Right lobe of liver (tissue), 4 donors: ENCODE measurements at regions not wholly inside any gene's neighbourhood (a gene's known extent, or its start where the extent isn't known, plus 50 kb on each side); places are given as distances from the start of the nearest gene placed in this dataset.

Source experiments
- POLR2A ChIP-seq: fragments of 450-650 bp; IDR thresholded peaks from one replicate; pipeline ENCODE4 v1.6.1; 2017; ENCODE audit warnings: antibody characterized with exemption, mild to moderate bottlenecking
- TF ChIP-seq, protein P1 (sequence below), 4 donors: fragments of 200-600 bp in 3 of 4; fragments of 450-650 bp in 1 of 4; IDR thresholded peaks; one replicate each; pipeline versions ENCODE4 v1.5.1 to v1.8.0; 2016 to 2022; ENCODE audit warnings: antibody characterized with exemption in 4 of 4, mild to moderate bottlenecking in 2 of 4
- donor health status: DM: no; HTN: no; CAD: no.
- donor health status: DM: no; HTN: no; CAD: no.
- donor health status: DM: no; HTN: yes; CAD: no.

DNA sequence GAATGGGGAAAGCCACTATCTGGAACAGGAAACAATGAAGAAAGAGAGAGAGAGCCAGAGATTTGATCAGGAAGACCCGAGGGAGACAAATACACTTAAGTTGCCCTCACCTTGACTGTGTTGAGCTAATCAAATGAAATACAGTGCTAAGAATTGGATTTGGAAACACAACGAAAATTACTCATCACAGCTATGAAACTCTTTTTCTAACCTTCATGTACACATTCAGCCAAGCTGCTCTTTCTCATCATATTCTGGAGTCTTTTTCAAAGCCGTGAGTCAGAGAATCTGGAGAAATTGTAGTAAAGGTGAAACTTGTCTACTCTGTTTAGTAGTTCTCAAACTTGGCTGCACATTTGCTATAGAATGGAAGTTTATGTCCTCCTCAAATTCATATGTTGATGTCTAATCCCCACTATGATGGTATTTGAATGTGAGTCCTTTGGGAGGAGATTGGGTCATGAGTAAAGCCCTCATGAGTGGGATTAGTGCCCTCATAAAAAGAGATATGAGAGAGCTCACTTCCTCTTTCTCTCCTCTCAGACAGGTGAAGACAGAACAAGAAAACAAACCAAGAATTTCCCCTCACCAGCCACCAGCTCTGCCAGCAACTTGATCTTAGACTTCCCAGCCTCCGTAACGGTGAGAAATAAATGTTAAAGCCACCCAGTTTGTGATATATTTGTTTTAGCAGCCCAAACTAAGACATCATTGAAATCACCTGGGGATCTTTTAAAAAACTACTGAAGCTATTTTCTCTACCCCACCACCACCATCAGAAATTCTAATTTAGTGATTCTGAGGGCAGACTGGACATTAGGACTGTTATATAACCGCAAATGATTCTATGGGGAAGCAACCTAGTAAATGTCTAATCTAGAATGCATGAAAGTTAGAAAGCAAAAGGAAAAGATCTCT is 143.6 kb upstream of the GRM7 start:
- TF ChIP-seq, protein P1, sequence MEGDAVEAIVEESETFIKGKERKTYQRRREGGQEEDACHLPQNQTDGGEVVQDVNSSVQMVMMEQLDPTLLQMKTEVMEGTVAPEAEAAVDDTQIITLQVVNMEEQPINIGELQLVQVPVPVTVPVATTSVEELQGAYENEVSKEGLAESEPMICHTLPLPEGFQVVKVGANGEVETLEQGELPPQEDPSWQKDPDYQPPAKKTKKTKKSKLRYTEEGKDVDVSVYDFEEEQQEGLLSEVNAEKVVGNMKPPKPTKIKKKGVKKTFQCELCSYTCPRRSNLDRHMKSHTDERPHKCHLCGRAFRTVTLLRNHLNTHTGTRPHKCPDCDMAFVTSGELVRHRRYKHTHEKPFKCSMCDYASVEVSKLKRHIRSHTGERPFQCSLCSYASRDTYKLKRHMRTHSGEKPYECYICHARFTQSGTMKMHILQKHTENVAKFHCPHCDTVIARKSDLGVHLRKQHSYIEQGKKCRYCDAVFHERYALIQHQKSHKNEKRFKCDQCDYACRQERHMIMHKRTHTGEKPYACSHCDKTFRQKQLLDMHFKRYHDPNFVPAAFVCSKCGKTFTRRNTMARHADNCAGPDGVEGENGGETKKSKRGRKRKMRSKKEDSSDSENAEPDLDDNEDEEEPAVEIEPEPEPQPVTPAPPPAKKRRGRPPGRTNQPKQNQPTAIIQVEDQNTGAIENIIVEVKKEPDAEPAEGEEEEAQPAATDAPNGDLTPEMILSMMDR (IDR thresholded peaks at IDR 0.05): no peak
- no peak for TF ChIP-seq POLR2A
